ENCODE measurements at regions not wholly inside any gene's neighbourhood (a gene's known extent, or its start where the extent isn't known, plus 50 kb on each side); places are given as distances from the start of the nearest gene placed in this dataset.

GRCh38 chr16:62342216-62342615 lies 306.0 kb upstream of the CDH8 start:
- Histone ChIP-seq H3K4me3 (ENCODE audit: low read length) (no peak overlapping the region), H3K4me1 (ENCODE audit: low read length) (no peaks in the 10 kb centered on the region)
- no peak for TF ChIP-seq CTCF (IDR thresholded peaks at IDR 0.05; ENCODE audit: low read length)
- TF ChIP-seq EZH2phosphoT487 (IDR thresholded peaks at IDR 0.05; ENCODE audit: low read length) = no peak
- TF ChIP-seq EZH2 (optimal IDR thresholded peaks at IDR 0.05; ENCODE audit: low read depth, low read length) = no peak

GRCh38 chr16:62335356-62335755 lies 299.1 kb upstream of the CDH8 start:
- H2AFZ ChIP-seq (ENCODE audit: low read length) = no peak overlapping the region
- H3K4me1 ChIP-seq (ENCODE audit: low read length) = no peaks in the 10 kb centered on the region
- no peak overlapping the region for H3K27ac ChIP-seq (ENCODE audit: low read length)
- no peaks in the 10 kb centered on the region for H3K36me3 ChIP-seq (replicated peaks; ENCODE audit: insufficient read depth, low read length)
- H3K27me3 ChIP-seq (replicated peaks; ENCODE audit: insufficient read depth, low read length) = no peaks in the 10 kb centered on the region
- H3K9me2 ChIP-seq (replicated peaks; ENCODE audit: insufficient read depth, low read length) = no peaks in the 10 kb centered on the region
- TF ChIP-seq EZH2phosphoT487 (IDR thresholded peaks at IDR 0.05; ENCODE audit: low read length) (no peak), EZH2 (optimal IDR thresholded peaks at IDR 0.05; ENCODE audit: low read depth, low read length) (no peak), CTCF (IDR thresholded peaks at IDR 0.05; ENCODE audit: low read length) (no peak)
- no peaks in the 10 kb centered on the region for H3K79me2 ChIP-seq (ENCODE audit: low read length)
- no peak overlapping the region for H3K4me2 ChIP-seq (ENCODE audit: low read depth, low read length)
- H4K20me1 ChIP-seq (ENCODE audit: insufficient read depth, low read length) = no peaks in the 10 kb centered on the region
- H3K9ac ChIP-seq (ENCODE audit: low read length) = no peak overlapping the region
- no peaks in the 10 kb centered on the region for H3F3A ChIP-seq (ENCODE audit: insufficient read depth, low read length)
- no peaks in the 10 kb centered on the region for H3K9me3 ChIP-seq (replicated peaks; ENCODE audit: insufficient read depth, low read length)
- no peak overlapping the region for H3K4me3 ChIP-seq (ENCODE audit: low read length)
- DNase-seq = no peak

More at GRCh38 chr16:62342216-62342615, 306.0 kb upstream of the CDH8 start:
- no peak overlapping the region for H3K9ac ChIP-seq (ENCODE audit: low read length)
- no peaks in the 10 kb centered on the region for H4K20me1 ChIP-seq (ENCODE audit: insufficient read depth, low read length)
- H3F3A ChIP-seq (ENCODE audit: insufficient read depth, low read length) = no peaks in the 10 kb centered on the region
- no peaks in the 10 kb centered on the region for H3K9me3 ChIP-seq (replicated peaks; ENCODE audit: insufficient read depth, low read length)
- no peaks in the 10 kb centered on the region for H3K36me3 ChIP-seq (replicated peaks; ENCODE audit: insufficient read depth, low read length)
- no peak overlapping the region for H3K4me2 ChIP-seq (ENCODE audit: low read depth, low read length)
- H3K79me2 ChIP-seq (ENCODE audit: low read length) = no peaks in the 10 kb centered on the region
- H3K27me3 ChIP-seq (replicated peaks; ENCODE audit: insufficient read depth, low read length) = no peaks in the 10 kb centered on the region
- no peak overlapping the region for H2AFZ ChIP-seq (ENCODE audit: low read length)
- DNase-seq = no peak
- no peak overlapping the region for H3K27ac ChIP-seq (ENCODE audit: low read length)
- no peaks in the 10 kb centered on the region for H3K9me2 ChIP-seq (replicated peaks; ENCODE audit: insufficient read depth, low read length)

GRCh38 chr16:62321606-62322005 lies 285.4 kb upstream of the CDH8 start:
- Histone ChIP-seq H3K4me2 (ENCODE audit: low read depth, low read length) (no peak overlapping the region), H3K9ac (ENCODE audit: low read length) (no peak overlapping the region), H3K27me3 (replicated peaks; ENCODE audit: insufficient read depth, low read length) (no peaks in the 10 kb centered on the region), H2AFZ (ENCODE audit: low read length) (no peak overlapping the region), H3K9me3 (replicated peaks; ENCODE audit: insufficient read depth, low read length) (no peaks in the 10 kb centered on the region), H4K20me1 (ENCODE audit: insufficient read depth, low read length) (no peaks in the 10 kb centered on the region), H3F3A (ENCODE audit: insufficient read depth, low read length) (no peaks in the 10 kb centered on the region), H3K9me2 (replicated peaks; ENCODE audit: insufficient read depth, low read length) (no peaks in the 10 kb centered on the region), H3K27ac (ENCODE audit: low read length) (no peak overlapping the region), H3K36me3 (replicated peaks; ENCODE audit: insufficient read depth, low read length) (no peaks in the 10 kb centered on the region), H3K4me3 (ENCODE audit: low read length) (no peak overlapping the region), H3K79me2 (ENCODE audit: low read length) (no peaks in the 10 kb centered on the region), H3K4me1 (ENCODE audit: low read length) (no peaks in the 10 kb centered on the region)
- TF ChIP-seq EZH2phosphoT487 (IDR thresholded peaks at IDR 0.05; ENCODE audit: low read length) (no peak), EZH2 (optimal IDR thresholded peaks at IDR 0.05; ENCODE audit: low read depth, low read length) (no peak), CTCF (IDR thresholded peaks at IDR 0.05; ENCODE audit: low read length) (no peak)
- no peak for DNase-seq
